ENCODE measurements at regions not wholly inside any gene's neighbourhood (a gene's known extent, or its start where the extent isn't known, plus 50 kb on each side); places are given as distances from the start of the nearest gene placed in this dataset.

DNA sequence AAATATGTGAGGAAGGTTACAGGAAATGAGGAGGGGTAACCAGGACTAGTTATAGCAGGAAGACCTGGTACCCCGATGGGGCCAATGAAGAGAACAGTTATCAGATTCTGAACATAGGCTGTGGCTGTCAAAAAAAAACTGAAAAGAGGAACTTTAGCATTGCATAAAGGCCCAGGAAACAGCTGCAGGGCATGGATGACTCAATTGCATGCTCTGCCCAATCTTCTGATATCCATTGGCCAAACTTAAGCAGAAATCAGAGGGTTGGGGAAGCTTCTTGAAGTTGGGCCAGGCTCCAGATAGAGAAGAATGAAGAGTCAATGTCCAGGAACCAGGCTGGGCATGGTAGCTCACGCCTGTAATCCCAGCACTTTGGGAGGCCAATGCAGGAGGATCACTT, 1222.4 kb upstream of the PRKX start:
- TF ChIP-seq, protein P1, sequence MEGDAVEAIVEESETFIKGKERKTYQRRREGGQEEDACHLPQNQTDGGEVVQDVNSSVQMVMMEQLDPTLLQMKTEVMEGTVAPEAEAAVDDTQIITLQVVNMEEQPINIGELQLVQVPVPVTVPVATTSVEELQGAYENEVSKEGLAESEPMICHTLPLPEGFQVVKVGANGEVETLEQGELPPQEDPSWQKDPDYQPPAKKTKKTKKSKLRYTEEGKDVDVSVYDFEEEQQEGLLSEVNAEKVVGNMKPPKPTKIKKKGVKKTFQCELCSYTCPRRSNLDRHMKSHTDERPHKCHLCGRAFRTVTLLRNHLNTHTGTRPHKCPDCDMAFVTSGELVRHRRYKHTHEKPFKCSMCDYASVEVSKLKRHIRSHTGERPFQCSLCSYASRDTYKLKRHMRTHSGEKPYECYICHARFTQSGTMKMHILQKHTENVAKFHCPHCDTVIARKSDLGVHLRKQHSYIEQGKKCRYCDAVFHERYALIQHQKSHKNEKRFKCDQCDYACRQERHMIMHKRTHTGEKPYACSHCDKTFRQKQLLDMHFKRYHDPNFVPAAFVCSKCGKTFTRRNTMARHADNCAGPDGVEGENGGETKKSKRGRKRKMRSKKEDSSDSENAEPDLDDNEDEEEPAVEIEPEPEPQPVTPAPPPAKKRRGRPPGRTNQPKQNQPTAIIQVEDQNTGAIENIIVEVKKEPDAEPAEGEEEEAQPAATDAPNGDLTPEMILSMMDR (IDR thresholded peaks at IDR 0.05; ENCODE audit: low read depth, low read length, poor library complexity, severe bottlenecking): no peak
- no peak for TF ChIP-seq EZH2phosphoT487 (IDR thresholded peaks at IDR 0.05; ENCODE audit: borderline replicate concordance, low read length)

All from DOHH2 (cell line).